ENCODE measurements at regions not wholly inside any gene's neighbourhood (a gene's known extent, or its start where the extent isn't known, plus 50 kb on each side); places are given as distances from the start of the nearest gene placed in this dataset.

DNA sequence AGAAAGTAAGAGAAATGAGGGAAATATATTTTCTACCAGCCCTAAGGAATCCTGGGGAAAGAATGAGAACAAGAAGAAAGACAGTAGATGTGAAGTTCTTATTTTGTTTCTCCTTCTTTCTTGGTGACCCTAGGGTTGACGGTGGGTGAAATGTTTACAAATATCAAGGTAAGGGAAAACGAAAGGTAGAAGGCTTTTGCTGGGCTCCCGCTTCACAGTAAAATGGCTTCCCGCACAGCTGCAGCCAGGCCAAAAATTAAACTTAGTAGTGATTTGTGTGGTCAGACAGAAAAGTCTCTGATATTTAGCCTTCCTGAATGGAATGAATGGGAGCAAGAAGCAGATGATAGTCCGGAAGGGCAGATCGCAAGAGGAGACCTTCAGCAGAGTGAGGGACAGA lies 99.1 kb upstream of the COL3A1 start:
- H3K4me2 ChIP-seq (ENCODE audit: extremely low read depth, insufficient read depth, low read length) = no peak overlapping the region
- H3K27ac ChIP-seq (ENCODE audit: insufficient read depth, low read length) = no peak overlapping the region
- H3K79me2 ChIP-seq (ENCODE audit: control insufficient read depth, insufficient read depth, low read length) = no peaks in the 10 kb centered on the region
- TF ChIP-seq, protein P1, sequence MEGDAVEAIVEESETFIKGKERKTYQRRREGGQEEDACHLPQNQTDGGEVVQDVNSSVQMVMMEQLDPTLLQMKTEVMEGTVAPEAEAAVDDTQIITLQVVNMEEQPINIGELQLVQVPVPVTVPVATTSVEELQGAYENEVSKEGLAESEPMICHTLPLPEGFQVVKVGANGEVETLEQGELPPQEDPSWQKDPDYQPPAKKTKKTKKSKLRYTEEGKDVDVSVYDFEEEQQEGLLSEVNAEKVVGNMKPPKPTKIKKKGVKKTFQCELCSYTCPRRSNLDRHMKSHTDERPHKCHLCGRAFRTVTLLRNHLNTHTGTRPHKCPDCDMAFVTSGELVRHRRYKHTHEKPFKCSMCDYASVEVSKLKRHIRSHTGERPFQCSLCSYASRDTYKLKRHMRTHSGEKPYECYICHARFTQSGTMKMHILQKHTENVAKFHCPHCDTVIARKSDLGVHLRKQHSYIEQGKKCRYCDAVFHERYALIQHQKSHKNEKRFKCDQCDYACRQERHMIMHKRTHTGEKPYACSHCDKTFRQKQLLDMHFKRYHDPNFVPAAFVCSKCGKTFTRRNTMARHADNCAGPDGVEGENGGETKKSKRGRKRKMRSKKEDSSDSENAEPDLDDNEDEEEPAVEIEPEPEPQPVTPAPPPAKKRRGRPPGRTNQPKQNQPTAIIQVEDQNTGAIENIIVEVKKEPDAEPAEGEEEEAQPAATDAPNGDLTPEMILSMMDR (conservative IDR thresholded peaks at IDR 0.05 in 1 of 2, IDR thresholded peaks at IDR 0.05 in 1 of 2; ENCODE audit: low read depth in 1 of 2, low read length in 2 of 2) = no peak
- TF ChIP-seq EZH2 (IDR thresholded peaks at IDR 0.05; ENCODE audit: low read length, missing control alignments) = no peak
- H3K9ac ChIP-seq (ENCODE audit: insufficient read depth, low read length) = no peak overlapping the region
- no peak overlapping the region for H2AFZ ChIP-seq (ENCODE audit: low read length)
- no peaks in the 10 kb centered on the region for H3K27me3 ChIP-seq (ENCODE audit: control insufficient read depth, insufficient read depth, low read length)
- no peak for DNase-seq (ENCODE audit: low read depth in 2 of 2)
- H3K4me3 ChIP-seq (replicated peaks in 1 of 4; ENCODE audit: control extremely low read depth in 1 of 4, insufficient read depth in 1 of 4, low read depth in 3 of 4, low read length in 4 of 4) = no peak overlapping the region
- H3K36me3 ChIP-seq (ENCODE audit: control insufficient read depth, insufficient read depth, low read length) = no peaks in the 10 kb centered on the region
- no peaks in the 10 kb centered on the region for H3K4me1 ChIP-seq (ENCODE audit: control insufficient read depth, extremely low read depth, insufficient read depth, low read length)
- H3K9me3 ChIP-seq (ENCODE audit: control insufficient read depth, insufficient read depth, low read depth, low read length) = no peaks in the 10 kb centered on the region
- no peaks in the 10 kb centered on the region for H4K20me1 ChIP-seq (ENCODE audit: control insufficient read depth, extremely low read depth, insufficient read depth, low read length)

DNA sequence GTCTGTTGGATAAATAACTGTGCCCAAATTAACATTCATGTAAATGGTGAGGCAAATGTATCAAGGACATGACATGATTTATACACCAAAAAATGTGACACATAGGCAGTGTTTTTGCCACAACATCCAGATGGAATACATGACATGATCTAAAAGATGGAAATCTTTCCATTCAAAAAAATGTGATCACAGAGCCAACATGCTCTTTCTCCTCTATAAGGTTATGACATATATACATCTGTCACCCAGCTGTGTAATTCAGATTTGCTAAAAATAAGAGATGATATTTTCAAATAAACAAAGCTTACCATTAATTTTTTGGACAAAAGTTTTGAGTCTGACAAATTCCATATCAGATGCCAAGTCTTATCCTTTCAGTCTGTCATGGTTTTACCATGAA lies 95.5 kb upstream of the COL3A1 start:
- H3K36me3 ChIP-seq (ENCODE audit: control insufficient read depth, insufficient read depth, low read length) = no peaks in the 10 kb centered on the region
- no peak for TF ChIP-seq EZH2 (IDR thresholded peaks at IDR 0.05; ENCODE audit: low read length, missing control alignments)
- TF ChIP-seq, protein P1 (conservative IDR thresholded peaks at IDR 0.05 in 1 of 2, IDR thresholded peaks at IDR 0.05 in 1 of 2; ENCODE audit: low read depth in 1 of 2, low read length in 2 of 2) = no peak
- DNase-seq (ENCODE audit: low read depth in 2 of 2) = peak in 1 of 2 donors; percentile 43
- H3K4me1 ChIP-seq (ENCODE audit: control insufficient read depth, extremely low read depth, insufficient read depth, low read length) = peaks cover 1% of the 10 kb centered on the region
- H3K27me3 ChIP-seq (ENCODE audit: control insufficient read depth, insufficient read depth, low read length) = no peaks in the 10 kb centered on the region
- no peak overlapping the region for H3K4me3 ChIP-seq (replicated peaks in 1 of 4; ENCODE audit: control extremely low read depth in 1 of 4, insufficient read depth in 1 of 4, low read depth in 3 of 4, low read length in 4 of 4)
- H3K4me2 ChIP-seq (ENCODE audit: extremely low read depth, insufficient read depth, low read length) = no peak overlapping the region
- H4K20me1 ChIP-seq (ENCODE audit: control insufficient read depth, extremely low read depth, insufficient read depth, low read length) = no peaks in the 10 kb centered on the region
- no peak overlapping the region for H3K27ac ChIP-seq (ENCODE audit: insufficient read depth, low read length)
- H2AFZ ChIP-seq (ENCODE audit: low read length) = no peak overlapping the region
- no peak overlapping the region for H3K9ac ChIP-seq (ENCODE audit: insufficient read depth, low read length)
- H3K79me2 ChIP-seq (ENCODE audit: control insufficient read depth, insufficient read depth, low read length) = no peaks in the 10 kb centered on the region
- H3K9me3 ChIP-seq (ENCODE audit: control insufficient read depth, insufficient read depth, low read depth, low read length) = no peaks in the 10 kb centered on the region

DNA sequence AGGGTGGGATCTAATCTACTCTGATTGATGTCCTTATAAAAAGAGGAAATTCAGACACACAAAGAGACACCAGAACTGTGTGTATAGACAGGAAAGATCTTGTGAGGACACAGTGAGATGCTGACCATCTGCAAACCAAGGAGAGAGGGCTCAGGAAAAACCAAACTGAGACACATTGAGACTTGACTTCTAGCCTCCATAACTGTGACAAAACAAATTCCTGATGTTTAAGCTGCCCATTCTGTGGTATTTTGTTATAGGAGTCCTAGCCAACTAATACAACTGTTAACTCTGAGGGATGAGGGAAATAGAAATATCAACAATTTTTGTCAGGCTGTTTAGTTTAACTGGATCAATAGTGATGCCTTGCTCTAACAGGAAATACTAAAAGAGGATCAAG lies 93.4 kb upstream of the COL3A1 start:
- peak overlapping the region; percentile 13 for H2AFZ ChIP-seq (ENCODE audit: low read length)
- peak in 1 of 2 donors; percentile 25 for DNase-seq (ENCODE audit: low read depth in 2 of 2)
- H3K4me3 ChIP-seq (replicated peaks in 1 of 4; ENCODE audit: control extremely low read depth in 1 of 4, insufficient read depth in 1 of 4, low read depth in 3 of 4, low read length in 4 of 4) = no peak overlapping the region
- TF ChIP-seq, protein P1 (conservative IDR thresholded peaks at IDR 0.05 in 1 of 2, IDR thresholded peaks at IDR 0.05 in 1 of 2; ENCODE audit: low read depth in 1 of 2, low read length in 2 of 2) = no peak
- TF ChIP-seq EZH2 (IDR thresholded peaks at IDR 0.05; ENCODE audit: low read length, missing control alignments) = no peak
- no peaks in the 10 kb centered on the region for H3K36me3 ChIP-seq (ENCODE audit: control insufficient read depth, insufficient read depth, low read length)
- H3K9me3 ChIP-seq (ENCODE audit: control insufficient read depth, insufficient read depth, low read depth, low read length) = no peaks in the 10 kb centered on the region
- no peaks in the 10 kb centered on the region for H3K79me2 ChIP-seq (ENCODE audit: control insufficient read depth, insufficient read depth, low read length)
- H3K9ac ChIP-seq (ENCODE audit: insufficient read depth, low read length) = no peak overlapping the region
- no peaks in the 10 kb centered on the region for H3K27me3 ChIP-seq (ENCODE audit: control insufficient read depth, insufficient read depth, low read length)
- H4K20me1 ChIP-seq (ENCODE audit: control insufficient read depth, extremely low read depth, insufficient read depth, low read length) = no peaks in the 10 kb centered on the region
- peaks cover 3% of the 10 kb centered on the region for H3K4me1 ChIP-seq (ENCODE audit: control insufficient read depth, extremely low read depth, insufficient read depth, low read length)
- no peak overlapping the region for H3K4me2 ChIP-seq (ENCODE audit: extremely low read depth, insufficient read depth, low read length)
- H3K27ac ChIP-seq (ENCODE audit: insufficient read depth, low read length) = no peak overlapping the region
